ENCODE measurements at regions not wholly inside any gene's neighbourhood (a gene's known extent, or its start where the extent isn't known, plus 50 kb on each side); places are given as distances from the start of the nearest gene placed in this dataset.

DNA sequence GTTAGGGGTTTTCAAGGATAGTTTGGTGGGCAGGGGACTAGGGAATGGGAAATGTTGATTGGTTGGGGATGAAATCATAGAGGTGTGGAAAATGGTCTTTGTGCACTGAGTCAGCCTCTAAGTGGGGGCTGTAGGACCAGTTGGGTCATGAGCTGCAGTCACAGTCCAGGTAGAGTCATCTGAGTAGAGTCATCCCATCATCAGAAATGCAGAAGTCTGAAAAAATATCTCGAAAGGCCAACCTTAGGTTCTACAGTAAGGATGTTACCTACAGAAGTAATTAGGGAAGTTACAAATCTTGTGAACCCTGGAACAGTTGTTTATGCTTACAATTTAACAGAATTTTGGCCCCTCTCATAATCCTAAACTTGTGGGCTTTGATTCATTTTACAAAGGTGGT is 63.4 kb upstream of the AP1S2 start:
- DNase-seq (ENCODE audit: low read depth in 3 of 3, low spot score in 2 of 3), result no peak

DNA sequence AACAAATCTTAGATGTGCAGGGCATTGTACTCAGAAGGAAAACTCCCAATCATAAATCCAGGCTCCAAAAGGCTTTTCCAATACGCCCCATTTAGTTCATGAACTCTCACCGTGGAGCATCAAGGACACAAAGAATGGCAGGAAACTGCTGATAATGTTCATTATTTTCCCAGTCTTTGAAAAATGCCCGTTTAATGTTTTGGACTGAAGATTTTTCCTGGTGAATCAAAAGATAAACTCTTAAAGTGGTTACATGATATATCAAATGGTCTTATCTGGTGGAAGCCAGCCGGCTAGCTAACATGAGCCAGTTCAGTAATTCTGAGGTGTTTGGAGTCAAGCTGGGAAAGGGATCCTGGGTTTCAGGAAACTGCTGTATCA is 62.1 kb upstream of the AP1S2 start:
- no peak for DNase-seq (ENCODE audit: low read depth in 3 of 3, low spot score in 2 of 3)

DNA sequence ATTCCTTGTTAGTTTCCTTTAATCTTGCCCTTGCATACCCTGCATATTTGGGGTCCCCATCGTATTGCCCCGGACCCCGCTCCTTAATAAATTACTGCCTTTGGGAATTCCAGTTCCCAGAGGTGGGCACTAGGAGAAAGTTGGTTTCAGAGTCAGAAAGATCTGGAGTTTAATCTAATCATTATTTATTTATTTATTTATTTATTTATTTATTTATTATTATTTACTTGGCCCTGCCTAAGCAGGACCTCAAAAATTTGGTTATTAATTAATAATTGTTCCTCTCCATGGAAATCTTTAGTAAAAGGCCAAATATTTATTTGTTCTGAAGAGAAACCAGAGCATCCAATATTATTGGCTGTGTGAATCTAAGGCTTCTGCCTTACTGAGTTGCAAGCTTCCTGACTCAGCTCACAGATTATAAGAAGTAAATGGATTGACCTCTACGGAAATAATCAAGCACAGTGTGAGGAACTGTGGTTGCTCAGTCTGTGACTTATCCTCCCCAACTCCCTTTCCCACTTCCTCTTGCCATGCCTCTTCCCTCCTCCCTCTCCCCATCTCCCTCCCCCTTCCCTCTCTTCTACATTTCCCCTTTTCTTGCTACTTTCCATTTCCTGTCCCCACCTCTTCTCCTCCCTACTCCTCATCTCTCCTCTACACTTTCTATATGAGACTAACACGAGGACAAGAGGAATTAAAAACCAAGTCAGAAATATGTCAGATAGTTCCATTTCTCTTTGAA is 61.5 kb upstream of the AP1S2 start:
- no peak for DNase-seq (ENCODE audit: low read depth in 3 of 3, low spot score in 2 of 3)

DNA sequence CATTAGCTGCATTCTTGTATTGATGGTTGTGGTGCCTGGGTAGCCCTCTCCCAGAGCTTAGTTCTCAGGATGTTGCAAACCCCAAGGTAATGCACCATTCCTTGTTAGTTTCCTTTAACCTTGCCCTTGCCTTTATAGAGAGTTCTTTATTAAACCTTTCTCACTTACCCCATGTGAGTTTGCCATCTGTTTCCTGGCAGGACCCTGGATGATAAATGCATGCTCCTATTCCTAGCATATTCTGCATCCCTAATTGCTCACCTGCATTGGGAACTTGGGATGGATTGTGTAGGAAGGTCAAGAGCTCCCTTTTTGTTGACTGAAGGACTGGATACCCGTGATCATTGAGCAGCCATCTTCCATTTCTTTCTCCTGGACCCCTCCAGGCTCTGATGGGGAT is 59.9 kb upstream of the AP1S2 start:
- DNase-seq (ENCODE audit: low read depth in 3 of 3, low spot score in 2 of 3), result no peak

DNA sequence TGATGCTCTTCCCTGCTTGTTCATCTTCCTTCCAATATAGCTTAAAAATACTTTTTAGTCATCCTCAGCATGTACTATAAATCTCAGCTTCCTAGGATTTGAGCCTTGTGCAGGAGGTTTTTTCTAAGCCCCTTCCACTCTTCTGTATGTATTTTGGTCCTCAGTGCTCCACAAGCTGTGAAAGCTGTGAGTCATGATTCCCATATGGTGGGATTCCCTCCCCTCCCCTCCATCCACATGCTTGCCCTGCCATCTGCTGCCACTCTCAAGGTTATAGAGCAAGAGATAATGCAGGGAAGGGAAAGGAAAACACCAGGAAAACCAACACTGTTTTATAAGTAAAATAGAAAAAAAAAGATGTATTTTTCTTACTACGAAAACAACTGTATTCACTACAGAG is 58.5 kb upstream of the AP1S2 start:
- DNase-seq (ENCODE audit: low read depth in 3 of 3, low spot score in 2 of 3), result no peak

DNA sequence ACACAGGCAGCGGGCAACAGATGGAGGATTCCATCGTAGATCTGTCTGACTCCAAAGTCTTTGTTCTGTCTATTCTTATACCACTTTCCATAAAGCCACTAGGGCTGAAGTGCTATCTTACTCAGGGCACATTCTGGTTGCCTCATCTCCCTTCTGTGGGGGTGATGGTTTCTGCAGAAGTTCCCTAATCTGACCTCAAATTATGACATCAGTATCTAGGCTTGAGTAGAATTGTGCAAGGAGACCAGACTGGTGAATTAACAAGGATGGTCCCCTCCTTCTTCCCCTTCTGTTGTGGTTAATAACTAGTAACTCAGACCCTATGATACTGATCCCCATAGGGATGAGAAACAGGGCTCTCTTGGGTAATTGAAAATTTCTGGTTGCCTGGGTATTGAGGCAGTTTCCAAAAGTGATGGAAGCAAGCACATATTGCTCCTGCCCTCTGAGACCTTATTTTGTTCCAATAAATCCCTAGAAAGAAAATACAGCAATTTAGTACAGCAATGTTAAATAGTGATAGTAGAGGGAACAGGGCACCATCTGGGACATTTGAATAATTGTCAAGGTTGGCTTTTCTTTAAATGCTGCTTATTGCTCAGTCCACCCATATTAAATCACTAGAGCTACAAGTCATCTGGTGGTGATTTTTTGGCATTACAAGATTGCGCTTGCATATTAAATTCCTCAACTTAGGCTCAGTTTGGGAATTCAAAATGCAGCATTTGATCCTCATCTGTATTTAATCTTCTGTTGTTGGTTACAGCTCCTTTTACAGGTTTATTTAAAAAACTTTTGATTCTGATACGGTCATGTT is 57.3 kb upstream of the AP1S2 start:
- DNase-seq (ENCODE audit: low read depth in 3 of 3, low spot score in 2 of 3), result no peak

DNA sequence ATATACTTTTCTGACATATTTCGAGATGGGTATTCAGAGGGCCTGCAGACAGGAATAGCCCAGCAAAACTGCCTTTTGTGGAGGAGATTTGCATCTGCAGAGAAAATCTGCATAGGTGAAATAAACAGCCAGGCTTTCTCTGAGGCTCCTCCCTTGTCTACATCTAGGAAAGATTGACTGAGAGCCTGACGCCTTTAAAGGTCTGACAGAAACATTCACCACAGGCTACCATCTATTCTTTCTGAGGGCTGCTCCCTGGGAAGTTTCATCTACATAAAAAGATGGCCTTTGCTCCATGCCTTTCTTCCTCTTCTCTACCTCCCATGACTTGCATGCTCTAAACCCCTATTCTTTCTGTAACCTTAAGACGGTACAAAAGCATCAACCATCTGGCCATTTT is 55.0 kb upstream of the AP1S2 start:
- DNase-seq (ENCODE audit: low read depth in 3 of 3, low spot score in 2 of 3), result no peak

DNA sequence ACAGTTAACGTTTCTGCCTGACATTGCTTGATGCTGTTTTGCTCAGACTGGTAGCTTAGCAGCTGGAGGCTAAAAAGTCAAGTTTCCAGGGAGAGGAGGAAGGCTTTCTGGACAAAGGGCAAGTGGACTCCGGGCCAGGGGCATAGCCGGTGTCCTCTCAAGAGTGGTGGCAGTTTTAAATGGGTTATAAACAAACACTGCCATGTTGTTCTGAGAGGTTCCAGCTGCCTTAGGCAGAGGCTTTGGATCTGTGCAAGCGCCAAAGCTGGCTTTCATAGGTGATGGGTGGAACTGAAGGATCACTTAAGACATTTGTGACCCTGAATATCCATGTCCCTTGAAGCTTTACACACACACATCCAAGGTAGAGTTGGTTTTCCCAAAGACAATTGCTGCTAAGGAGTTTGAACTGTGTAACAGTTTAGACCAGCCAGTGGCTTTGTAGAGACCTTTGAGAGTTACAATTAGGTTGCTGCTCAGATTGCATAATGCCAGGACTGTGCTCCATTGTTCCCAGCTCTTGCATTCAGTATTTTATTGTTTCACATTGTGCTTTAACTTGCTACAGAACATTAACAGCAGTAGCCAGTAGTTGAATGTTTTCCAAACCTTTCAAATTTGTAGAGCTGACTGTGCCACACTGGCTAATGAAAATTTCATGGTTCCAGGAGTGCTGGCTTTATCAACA is 54.1 kb upstream of the AP1S2 start:
- DNase-seq (ENCODE audit: low read depth in 3 of 3, low spot score in 2 of 3), result no peak

DNA sequence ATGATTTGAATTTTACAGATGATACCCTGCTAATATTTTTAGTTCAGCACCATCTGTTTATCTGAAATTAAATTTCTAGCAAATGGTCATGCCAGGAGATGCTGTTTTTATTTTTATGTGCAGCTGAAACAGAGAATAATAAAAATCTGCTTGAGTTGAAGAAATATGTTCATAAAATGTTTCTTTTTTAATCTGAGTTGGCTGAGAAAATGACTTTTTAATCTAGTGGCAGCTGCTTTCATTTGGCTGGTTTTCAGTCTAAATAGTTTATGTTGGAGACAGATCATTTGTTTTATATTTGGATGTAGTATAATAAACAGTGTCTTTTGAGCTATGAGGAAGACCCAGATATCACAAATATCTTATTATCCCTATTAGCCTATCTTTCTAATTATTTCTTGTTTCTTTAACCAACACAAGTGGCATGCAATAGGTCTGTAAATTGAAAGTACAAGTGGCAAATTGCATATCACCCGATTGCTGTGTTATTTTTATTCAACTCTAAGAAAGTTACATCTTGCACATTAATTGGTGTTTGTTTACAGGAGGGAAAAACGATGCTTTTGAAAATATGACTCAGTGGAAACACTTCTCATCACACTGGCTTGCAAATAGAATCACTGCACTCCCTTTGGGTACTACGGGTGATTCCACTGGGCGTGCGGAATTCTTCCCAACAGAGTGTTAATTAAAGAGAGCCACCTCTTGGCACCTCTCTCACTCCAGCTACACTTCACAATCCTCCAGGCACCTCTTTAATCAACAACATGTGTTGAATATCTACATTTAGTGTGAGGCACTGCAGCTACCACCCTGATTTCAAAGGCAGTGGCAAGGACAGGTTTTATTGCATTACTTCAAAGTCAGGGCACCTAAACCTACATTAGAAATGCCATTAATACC is 51.7 kb upstream of the AP1S2 start:
- DNase-seq (ENCODE audit: low read depth in 3 of 3, low spot score in 2 of 3), result no peak
